GM23338 (cell line): ENCODE measurements at regions not wholly inside any gene's neighbourhood (a gene's known extent, or its start where the extent isn't known, plus 50 kb on each side); places are given as distances from the start of the nearest gene placed in this dataset.

Source experiments
- JUNB ChIP-seq: IDR thresholded peaks from one replicate; pipeline ENCODE4 v1.6.1; 2016; ENCODE audit warnings: antibody characterized with exemption; ENCODE audit not compliant: unreplicated experiment
- POLR2AphosphoS5 ChIP-seq: IDR thresholded peaks from 2 replicates; pipeline ENCODE4 v1.6.1; 2016; ENCODE audit warnings: antibody characterized with exemption, low read depth
- TF ChIP-seq, protein P1 (sequence below), 2 experiments: fragments of 200-600 bp in 1 of 2; sonication (generic) in 1 of 2; conservative IDR thresholded peaks; 2 replicates each; pipeline versions ENCODE4 v1.5.1 to v1.6.1; 2016 to 2017; ENCODE audit warnings: antibody characterized with exemption in 2 of 2, low read depth in 2 of 2, mild to moderate bottlenecking in 2 of 2, moderate library complexity in 1 of 2

DNA sequence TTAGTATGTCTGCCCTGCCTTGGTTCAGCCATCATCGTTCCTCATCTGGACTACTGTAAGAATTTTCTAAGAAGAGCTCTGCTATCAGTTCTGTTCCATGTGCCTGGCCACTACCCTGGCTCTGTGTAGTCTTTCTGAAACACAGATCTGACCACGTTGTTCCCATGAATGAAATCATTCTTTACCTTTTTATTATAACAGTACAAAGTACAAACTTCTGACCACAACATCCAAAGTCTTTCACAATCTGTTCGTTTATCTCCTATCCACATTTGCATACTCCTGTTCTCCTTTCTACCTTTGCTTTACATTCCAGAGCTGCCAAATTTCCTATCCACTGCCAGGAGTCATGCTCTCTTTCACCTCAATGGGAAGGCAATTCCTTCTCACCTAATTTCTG lies 284.6 kb upstream of the LRP1B start:
- TF ChIP-seq POLR2AphosphoS5 (no peak), JUNB (no peak)
- TF ChIP-seq, protein P1, sequence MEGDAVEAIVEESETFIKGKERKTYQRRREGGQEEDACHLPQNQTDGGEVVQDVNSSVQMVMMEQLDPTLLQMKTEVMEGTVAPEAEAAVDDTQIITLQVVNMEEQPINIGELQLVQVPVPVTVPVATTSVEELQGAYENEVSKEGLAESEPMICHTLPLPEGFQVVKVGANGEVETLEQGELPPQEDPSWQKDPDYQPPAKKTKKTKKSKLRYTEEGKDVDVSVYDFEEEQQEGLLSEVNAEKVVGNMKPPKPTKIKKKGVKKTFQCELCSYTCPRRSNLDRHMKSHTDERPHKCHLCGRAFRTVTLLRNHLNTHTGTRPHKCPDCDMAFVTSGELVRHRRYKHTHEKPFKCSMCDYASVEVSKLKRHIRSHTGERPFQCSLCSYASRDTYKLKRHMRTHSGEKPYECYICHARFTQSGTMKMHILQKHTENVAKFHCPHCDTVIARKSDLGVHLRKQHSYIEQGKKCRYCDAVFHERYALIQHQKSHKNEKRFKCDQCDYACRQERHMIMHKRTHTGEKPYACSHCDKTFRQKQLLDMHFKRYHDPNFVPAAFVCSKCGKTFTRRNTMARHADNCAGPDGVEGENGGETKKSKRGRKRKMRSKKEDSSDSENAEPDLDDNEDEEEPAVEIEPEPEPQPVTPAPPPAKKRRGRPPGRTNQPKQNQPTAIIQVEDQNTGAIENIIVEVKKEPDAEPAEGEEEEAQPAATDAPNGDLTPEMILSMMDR (conservative IDR thresholded peaks at IDR 0.05; ENCODE audit: low read depth in 2 of 2) = no peak
